SK-N-SH (cell line): ENCODE measurements at regions not wholly inside any gene's neighbourhood (a gene's known extent, or its start where the extent isn't known, plus 50 kb on each side); places are given as distances from the start of the nearest gene placed in this dataset.

Experiments used
- CTCF ChIA-PET: fragments of 300-600, 350-600 bp; formaldehyde crosslinking; extraction: SDS; loops from one replicate; lab custom pipeline; 2021; lab: Yijun Ruan, JAX
- POLR2A ChIA-PET: fragments of 350-600 bp; sonication (Branson Sonifier 250); formaldehyde crosslinking; extraction: SDS; loops from one replicate; lab custom pipeline; 2020; ENCODE audit warnings: antibody characterized with exemption, inconsistent platforms; lab: Yijun Ruan, JAX
- DNase-seq: peaks from one replicate; pipeline ENCODE4 v3.0.0; 2012
- H2AFZ ChIP-seq: fragments of 200-600 bp; sonication (generic); 2 replicates; pipeline ENCODE4 v1.8.1; 2016; ENCODE audit warnings: antibody characterized with exemption, mild to moderate bottlenecking, low read depth
- H3F3A ChIP-seq: fragments of 200-600 bp; sonication (generic); replicated peaks from 2 replicates; pipeline ENCODE3; 2016; ENCODE audit warnings: antibody characterized with exemption, mild to moderate bottlenecking; ENCODE audit not compliant: insufficient read depth
- H3K27ac ChIP-seq, 2 experiments: fragments of 200-500 bp in 1 of 2; fragments of 200-600 bp in 1 of 2; sonication (Bioruptor generic) in 1 of 2; sonication (generic), shearing (Covaris generic) in 1 of 2; 2 replicates each; pipeline versions ENCODE4 v1.5.1 to v1.6.1; 2014 to 2016; ENCODE audit warnings: low read depth in 2 of 2, inconsistent platforms in 1 of 2, low read length in 1 of 2, mild to moderate bottlenecking in 1 of 2, mixed read lengths in 1 of 2
- H3K27me3 ChIP-seq: fragments of 200-600 bp; sonication (generic), shearing (Covaris generic); 2 replicates; pipeline ENCODE4 v1.6.1; 2016; ENCODE audit warnings: mixed run types; ENCODE audit not compliant: insufficient read depth
- H3K36me3 ChIP-seq, 2 experiments: fragments of 200-500 bp in 1 of 2; fragments of 200-600 bp in 1 of 2; sonication (Bioruptor generic) in 1 of 2; sonication (generic) in 1 of 2; replicated peaks in 1 of 2; 2 replicates each; pipeline versions ENCODE3 to v1.5.1; 2014 to 2016; ENCODE audit warnings: low read length in 1 of 2, mild to moderate bottlenecking in 1 of 2; ENCODE audit not compliant: insufficient read depth in 2 of 2, control insufficient read depth in 1 of 2
- H3K4me1 ChIP-seq, 2 experiments: fragments of 200-500 bp in 1 of 2; fragments of 200-600 bp in 1 of 2; sonication (Bioruptor generic) in 1 of 2; sonication (generic), shearing (Covaris generic) in 1 of 2; 2 replicates each; pipeline versions ENCODE4 v1.5.1 to v1.6.1; 2014 to 2016; ENCODE audit warnings: low read depth in 1 of 2, low read length in 1 of 2, mixed run types in 1 of 2; ENCODE audit not compliant: insufficient read depth in 2 of 2, control insufficient read depth in 1 of 2
- H3K4me2 ChIP-seq: fragments of 200-600 bp; sonication (generic), shearing (Covaris generic); 2 replicates; pipeline ENCODE4 v1.6.1; 2017; ENCODE audit warnings: mixed run types
- H3K4me3 ChIP-seq, 2 experiments: fragments of 200-500 bp in 1 of 2; fragments of 200-600 bp in 1 of 2; sonication (Bioruptor generic) in 1 of 2; sonication (generic), shearing (Covaris generic) in 1 of 2; 2 replicates each; pipeline versions ENCODE4 v1.5.1 to v1.8.1; 2014 to 2016; ENCODE audit warnings: low read depth in 2 of 2, inconsistent platforms in 1 of 2, low read length in 1 of 2, mild to moderate bottlenecking in 1 of 2, mixed read lengths in 1 of 2, moderate library complexity in 1 of 2
- H3K79me2 ChIP-seq: fragments of 200-600 bp; sonication (generic); 2 replicates; pipeline ENCODE4 v1.8.1; 2017; ENCODE audit warnings: mild to moderate bottlenecking; ENCODE audit not compliant: insufficient read depth
- H3K9ac ChIP-seq: fragments of 200-600 bp; sonication (generic); 2 replicates; pipeline ENCODE4 v1.6.1; 2017; ENCODE audit warnings: mixed run types
- H3K9me2 ChIP-seq: fragments of 200-600 bp; sonication (generic); 2 replicates; pipeline ENCODE4 v1.6.1; 2017; ENCODE audit warnings: mixed run types
- H3K9me3 ChIP-seq: fragments of 200-600 bp; sonication (generic); 2 replicates; pipeline ENCODE4 v1.6.1; 2017; ENCODE audit warnings: mixed run types, mild to moderate bottlenecking, moderate library complexity
- H4K20me1 ChIP-seq: fragments of 200-600 bp; sonication (generic); 2 replicates; pipeline ENCODE4 v1.6.1; 2017; ENCODE audit warnings: mild to moderate bottlenecking, mixed run types; ENCODE audit not compliant: insufficient read depth
- EZH2phosphoT487 ChIP-seq: fragments of 200-600 bp; sonication (generic); IDR thresholded peaks from 2 replicates; pipeline ENCODE4 v1.6.1; 2017; ENCODE audit warnings: low read depth, mixed run types, mild to moderate bottlenecking, antibody characterized with exemption, moderate library complexity, borderline replicate concordance
- FOSL2 ChIP-seq: IDR thresholded peaks from 2 replicates; pipeline ENCODE4 v1.4.0; 2012; ENCODE audit warnings: low read depth, mild to moderate bottlenecking, moderate library complexity, borderline replicate concordance
- FOXM1 ChIP-seq: IDR thresholded peaks from 2 replicates; pipeline ENCODE4 v1.4.0; 2012; ENCODE audit warnings: low read depth, mild to moderate bottlenecking
- NRF1 ChIP-seq: IDR thresholded peaks from 2 replicates; pipeline ENCODE4 v1.6.1; 2012; ENCODE audit warnings: low read depth, mild to moderate bottlenecking, low read length
- RXRA ChIP-seq: IDR thresholded peaks from 2 replicates; pipeline ENCODE4 v1.4.0; 2012; ENCODE audit warnings: low read depth, mild to moderate bottlenecking, borderline replicate concordance
- TCF12 ChIP-seq: IDR thresholded peaks from 2 replicates; pipeline ENCODE4 v1.4.0; 2012
- WGBS: methylation state at CpG from one replicate; pipeline ENCODE4 v1.1.6; 2017; ENCODE audit warnings: low lambda C conversion rate; 5-methylcytosine and 5-hydroxymethylcytosine counted together
- TF ChIP-seq, protein P1 (sequence below): IDR thresholded peaks from 2 replicates; pipeline ENCODE4; 2012
- TF ChIP-seq, protein P2 (sequence below): IDR thresholded peaks from 2 replicates; pipeline ENCODE4 v1.4.0; 2012; ENCODE audit warnings: low read depth, borderline replicate concordance
- TF ChIP-seq, protein P3 (sequence below): fragments of 150-350 bp; IDR thresholded peaks from 2 replicates; pipeline ENCODE4 v1.6.1; 2017; ENCODE audit warnings: antibody characterized with exemption, low read length, low read depth, borderline replicate concordance

DNA sequence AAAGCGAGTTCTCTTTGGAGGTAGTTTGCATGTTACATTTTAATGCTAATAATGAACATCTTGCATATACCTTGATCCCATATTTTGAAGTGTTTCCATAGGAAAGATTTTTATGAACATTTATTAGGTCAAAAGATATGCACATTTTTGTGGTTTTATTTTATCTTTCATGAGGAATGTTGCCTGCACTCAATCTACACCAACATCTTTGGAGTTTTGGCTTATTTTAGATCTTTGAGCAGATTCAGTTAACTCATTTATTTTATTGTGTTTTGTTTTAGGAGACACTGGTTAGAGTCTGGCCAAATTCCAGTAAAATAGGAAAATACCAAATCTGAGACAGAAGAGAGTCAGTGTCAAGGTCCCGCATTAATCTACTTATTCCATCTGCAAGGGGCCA lies 540.9 kb downstream of the RNF144A start:
- Histone ChIP-seq H3K4me3 (no peak overlapping the region), H3K9me3 (no peaks in the 10 kb centered on the region), H2AFZ (no peak overlapping the region), H3K9ac (no peak overlapping the region), H3K4me2 (no peak overlapping the region), H3K4me1 (no peaks in the 10 kb centered on the region), H3K27ac (no peak overlapping the region), H3F3A (no peaks in the 10 kb centered on the region), H3K27me3 (no peaks in the 10 kb centered on the region), H4K20me1 (no peaks in the 10 kb centered on the region), H3K36me3 (no peaks in the 10 kb centered on the region), H3K79me2 (no peaks in the 10 kb centered on the region), H3K9me2 (no peaks in the 10 kb centered on the region)
- POLR2A ChIA-PET = no interaction called here
- WGBS = 51% methylated on average over 2 of the region's 2 CpGs
- peak; percentile 44; the same call in 1 of the 2 replicates for TF ChIP-seq TCF12
- TF ChIP-seq NRF1 = no peak
- TF ChIP-seq, protein P1, sequence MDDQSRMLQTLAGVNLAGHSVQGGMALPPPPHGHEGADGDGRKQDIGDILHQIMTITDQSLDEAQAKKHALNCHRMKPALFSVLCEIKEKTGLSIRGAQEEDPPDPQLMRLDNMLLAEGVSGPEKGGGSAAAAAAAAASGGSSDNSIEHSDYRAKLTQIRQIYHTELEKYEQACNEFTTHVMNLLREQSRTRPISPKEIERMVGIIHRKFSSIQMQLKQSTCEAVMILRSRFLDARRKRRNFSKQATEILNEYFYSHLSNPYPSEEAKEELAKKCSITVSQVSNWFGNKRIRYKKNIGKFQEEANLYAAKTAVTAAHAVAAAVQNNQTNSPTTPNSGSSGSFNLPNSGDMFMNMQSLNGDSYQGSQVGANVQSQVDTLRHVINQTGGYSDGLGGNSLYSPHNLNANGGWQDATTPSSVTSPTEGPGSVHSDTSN = peak; percentile 21; the same call in 1 of the 2 replicates
- TF ChIP-seq, protein P2, sequence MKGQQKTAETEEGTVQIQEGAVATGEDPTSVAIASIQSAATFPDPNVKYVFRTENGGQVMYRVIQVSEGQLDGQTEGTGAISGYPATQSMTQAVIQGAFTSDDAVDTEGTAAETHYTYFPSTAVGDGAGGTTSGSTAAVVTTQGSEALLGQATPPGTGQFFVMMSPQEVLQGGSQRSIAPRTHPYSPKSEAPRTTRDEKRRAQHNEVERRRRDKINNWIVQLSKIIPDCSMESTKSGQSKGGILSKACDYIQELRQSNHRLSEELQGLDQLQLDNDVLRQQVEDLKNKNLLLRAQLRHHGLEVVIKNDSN = no peak
- CTCF ChIA-PET = interaction anchor here (1.0 kb wide), 1 partner anchor 19 kb away, joined by 3 read pairs; no protein-coding TSS in a partner anchor
- DNase-seq = no peak

DNA sequence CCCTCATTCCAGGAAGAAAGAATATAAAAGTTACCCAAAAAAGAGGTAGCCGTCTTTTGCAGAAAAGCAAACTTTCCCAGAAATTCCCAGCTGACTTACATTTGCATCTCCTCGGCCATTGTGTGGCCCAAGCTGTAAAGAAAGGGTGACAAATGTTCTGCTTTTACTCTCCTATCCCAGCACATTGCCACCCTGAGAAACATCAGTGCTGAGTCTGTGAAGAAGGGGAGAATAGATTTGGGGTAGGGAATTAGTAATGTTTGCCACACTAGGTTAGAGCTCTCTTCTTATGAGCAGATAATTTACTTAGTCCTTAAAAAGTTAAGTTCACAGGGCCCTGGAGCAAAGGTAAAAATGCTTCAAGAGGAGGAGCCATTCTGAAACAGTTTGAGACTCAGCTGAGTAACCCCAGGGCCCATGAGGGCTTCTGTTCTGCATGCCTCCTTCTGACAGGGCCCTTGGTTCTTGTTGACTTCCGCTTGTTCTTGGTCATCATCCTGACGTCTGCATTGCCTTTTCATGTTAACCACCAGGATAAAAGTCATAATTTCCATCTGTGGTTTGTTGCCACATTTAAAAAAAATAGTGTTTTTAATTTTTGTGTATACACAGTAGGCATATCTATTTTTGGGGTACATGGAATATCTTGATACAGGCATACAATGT lies 550.7 kb downstream of the RNF144A start:
- ChIA-PET CTCF (interaction anchor here (2.0 kb wide), 1 partner anchor 13 kb away, joined by 4 read pairs; no protein-coding TSS in a partner anchor), POLR2A (no interaction called here)
- H3K4me1 ChIP-seq = no peaks in the 10 kb centered on the region; a peak in 1 of 4 replicates
- no peaks in the 10 kb centered on the region for H3F3A ChIP-seq
- H3K4me2 ChIP-seq = no peak overlapping the region
- H3K4me3 ChIP-seq = no peak overlapping the region
- H3K27ac ChIP-seq = no peak overlapping the region
- H3K9ac ChIP-seq = no peak overlapping the region
- H4K20me1 ChIP-seq = no peaks in the 10 kb centered on the region
- DNase-seq = no peak
- H3K79me2 ChIP-seq = no peaks in the 10 kb centered on the region
- H3K9me2 ChIP-seq = no peaks in the 10 kb centered on the region
- 52% methylated on average over 4 of the region's 4 CpGs for WGBS
- TF ChIP-seq, protein P2 = no peak
- no peak for TF ChIP-seq RXRA
- TF ChIP-seq, protein P3, sequence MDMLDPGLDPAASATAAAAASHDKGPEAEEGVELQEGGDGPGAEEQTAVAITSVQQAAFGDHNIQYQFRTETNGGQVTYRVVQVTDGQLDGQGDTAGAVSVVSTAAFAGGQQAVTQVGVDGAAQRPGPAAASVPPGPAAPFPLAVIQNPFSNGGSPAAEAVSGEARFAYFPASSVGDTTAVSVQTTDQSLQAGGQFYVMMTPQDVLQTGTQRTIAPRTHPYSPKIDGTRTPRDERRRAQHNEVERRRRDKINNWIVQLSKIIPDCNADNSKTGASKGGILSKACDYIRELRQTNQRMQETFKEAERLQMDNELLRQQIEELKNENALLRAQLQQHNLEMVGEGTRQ = no peak
- TF ChIP-seq FOXM1 = no peak
- TF ChIP-seq FOSL2 = no peak
- TF ChIP-seq, protein P1 = no peak
- no peak for TF ChIP-seq EZH2phosphoT487
- no peaks in the 10 kb centered on the region for H3K27me3 ChIP-seq
- H3K36me3 ChIP-seq = no peaks in the 10 kb centered on the region
- H2AFZ ChIP-seq = no peak overlapping the region
- no peaks in the 10 kb centered on the region for H3K9me3 ChIP-seq
